CD4-positive, alpha-beta T cell treated with Interleukin-4 for 4 hours (primary cell): ENCODE measurements at regions not wholly inside any gene's neighbourhood (a gene's known extent, or its start where the extent isn't known, plus 50 kb on each side); places are given as distances from the start of the nearest gene placed in this dataset.

Experiments used
- DNase-seq: peaks from one replicate; pipeline ENCODE4 v3.0.0-alpha.2; 2020

DNA sequence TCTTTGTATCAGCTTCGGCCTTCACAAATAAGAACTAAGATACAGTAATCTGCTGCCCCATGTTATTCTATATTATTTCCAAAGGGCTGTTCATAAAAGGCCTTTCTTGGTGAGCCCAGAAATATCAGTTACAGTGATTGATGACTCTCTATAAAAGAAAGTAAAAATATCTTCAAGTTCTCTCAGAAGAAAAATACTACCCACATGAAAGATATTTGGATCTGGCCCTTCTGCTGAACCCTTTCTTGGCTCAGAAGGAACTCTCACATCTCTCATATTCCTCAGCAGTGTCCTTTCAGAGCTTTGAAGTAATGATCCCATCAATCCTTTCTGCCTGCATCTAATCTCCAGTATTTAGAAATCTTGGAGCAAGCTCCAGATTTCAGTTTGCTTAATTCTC, 76.3 kb upstream of the SLITRK1 start:
- DNase-seq: no peak

DNA sequence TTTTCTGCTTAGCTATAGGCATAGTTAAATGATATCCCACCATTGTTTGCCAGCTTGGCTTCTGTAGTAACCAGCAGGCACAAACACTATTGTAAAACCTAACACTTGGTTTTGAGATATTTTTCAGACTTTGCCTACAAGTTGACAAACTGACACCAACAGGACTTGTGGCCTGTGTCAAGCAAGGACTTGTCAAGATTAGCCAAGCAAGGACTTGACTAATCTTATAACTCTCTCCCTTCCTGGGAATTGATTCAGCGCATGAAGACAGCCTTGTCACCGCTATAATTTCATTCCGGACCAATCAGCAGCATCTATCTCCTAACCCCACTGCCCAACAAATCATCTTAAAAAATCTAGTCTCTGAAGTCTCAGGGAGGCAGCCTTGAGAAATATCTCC, 72.7 kb upstream of the SLITRK1 start:
- DNase-seq: no peak

DNA sequence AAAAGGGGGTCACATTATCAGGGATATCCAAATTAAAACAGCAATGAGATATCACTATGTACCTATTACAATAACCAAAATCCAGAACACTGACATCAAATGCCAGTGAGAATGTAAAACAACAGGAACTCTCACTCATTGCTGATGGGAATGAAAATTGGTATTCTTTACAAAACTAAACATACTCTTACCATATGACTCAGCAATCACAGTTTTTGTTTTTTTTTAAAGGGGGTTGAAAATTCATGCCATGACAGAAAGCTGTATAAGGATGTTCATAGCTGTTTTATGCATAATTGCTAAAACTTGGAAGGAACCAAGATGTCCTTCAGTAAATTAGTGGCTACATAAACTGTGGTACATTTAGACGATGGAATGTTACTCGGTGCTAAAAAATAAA, 71.6 kb upstream of the SLITRK1 start:
- no peak for DNase-seq

- DNase-seq: no peak
These were observed 68.0 kb upstream of the SLITRK1 start for GRCh38 chr13:83950293-83950692.

DNA sequence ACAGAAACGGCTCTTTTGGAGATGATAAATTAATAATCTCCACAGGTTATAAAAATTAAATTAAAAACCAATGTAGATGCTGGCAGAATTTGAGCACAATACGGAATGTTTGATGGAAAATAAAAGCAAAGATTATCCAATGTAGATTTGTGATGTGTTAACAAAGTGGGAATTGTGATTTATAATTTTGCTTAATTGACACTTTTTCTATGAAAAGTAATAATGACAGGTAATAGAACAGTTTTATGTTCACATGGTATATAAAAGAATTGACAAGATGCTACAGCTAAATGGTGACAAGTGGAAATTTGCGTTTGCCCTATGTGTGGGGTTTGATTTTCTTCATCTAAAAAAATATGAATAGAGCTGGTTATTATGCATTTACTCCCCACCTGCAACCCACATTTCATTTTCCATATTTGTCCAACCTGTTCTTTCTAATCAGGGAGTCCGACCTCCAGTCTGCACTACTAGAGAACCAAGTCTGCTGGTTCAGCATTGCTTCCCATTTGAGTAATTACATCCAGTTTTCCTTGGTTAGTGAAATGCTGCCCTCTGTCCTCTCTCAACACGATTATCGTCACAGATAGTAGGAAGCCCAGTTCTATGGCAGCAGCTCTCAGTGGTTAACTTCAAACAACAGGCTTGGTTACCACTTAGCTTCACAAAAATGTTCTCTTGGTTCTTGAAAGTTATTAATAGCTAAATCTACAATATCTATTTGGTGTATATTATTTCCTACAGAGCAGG, 61.4 kb upstream of the SLITRK1 start:
- no peak for DNase-seq

DNA sequence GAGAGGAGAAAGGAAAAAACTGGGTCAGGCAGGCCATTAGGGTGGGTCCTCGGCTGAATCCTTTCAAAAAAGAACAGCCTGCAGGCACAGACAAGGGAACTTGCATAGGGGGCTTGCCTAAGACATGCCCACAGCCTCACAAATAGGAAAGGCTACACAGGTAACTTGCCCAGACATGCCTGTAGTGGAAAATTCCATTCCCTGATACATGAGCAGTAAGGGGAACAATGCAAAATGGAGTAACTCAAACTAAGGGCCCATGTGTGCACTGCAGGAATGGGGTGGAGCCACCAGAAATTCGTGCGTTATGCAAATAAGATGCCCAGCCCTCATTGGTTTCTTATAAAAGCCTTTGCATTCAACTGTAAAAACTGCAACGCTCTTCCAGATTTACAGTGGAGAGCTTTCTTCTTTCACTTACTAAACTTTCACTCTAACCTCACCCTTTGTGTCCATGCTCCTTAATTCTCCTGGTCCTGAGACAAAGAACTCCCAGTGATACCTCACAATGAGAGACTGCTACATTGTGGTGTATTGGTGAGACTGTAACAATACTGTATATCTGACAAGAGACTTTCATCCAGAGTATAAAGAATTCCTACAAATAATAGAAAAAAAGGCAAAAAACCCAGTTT, 59.5 kb upstream of the SLITRK1 start:
- no peak for DNase-seq

DNA sequence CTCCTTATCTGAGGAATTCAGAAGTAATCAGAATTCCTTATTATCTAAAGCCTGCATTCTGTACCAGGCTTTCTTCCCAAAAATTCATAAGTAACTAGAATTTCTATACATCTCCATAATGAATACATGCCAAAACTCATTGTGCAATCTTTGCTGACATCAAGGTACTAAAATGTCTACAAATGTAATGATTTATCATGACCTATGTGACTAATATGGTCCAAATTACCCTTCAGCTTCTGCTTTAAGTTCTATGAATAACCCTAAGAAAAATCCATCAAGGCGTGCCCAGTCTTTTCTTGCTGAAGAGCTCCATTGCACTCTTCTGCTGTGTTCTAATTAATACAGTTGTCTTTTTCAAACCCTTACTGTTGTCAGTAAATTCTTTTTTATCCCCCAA, 58.5 kb upstream of the SLITRK1 start:
- DNase-seq: no peak

GRCh38 chr13:83937579-83937978, 55.3 kb upstream of the SLITRK1 start:
- DNase-seq: no peak

DNA sequence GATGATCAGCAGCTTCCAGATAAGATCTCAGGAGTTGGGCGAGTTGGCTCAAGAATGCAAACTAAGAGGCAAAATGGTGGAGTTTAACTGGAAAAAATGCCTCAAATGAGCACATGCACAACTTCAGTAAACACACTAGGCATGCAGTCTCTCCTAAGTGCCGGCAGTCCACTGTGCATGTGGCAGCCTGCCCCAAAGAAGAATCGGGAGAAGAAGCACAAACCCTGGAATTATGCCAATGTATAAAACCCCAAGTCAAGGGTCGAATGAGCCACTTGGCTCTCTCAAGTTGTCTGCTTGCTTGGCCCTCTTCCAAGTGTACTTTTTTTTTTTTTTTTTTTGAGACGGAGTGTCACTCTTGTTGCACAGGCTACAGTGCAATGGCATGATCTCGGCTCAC, 53.3 kb upstream of the SLITRK1 start:
- no peak for DNase-seq
